GM21576 (cell line): ENCODE measurements at regions not wholly inside any gene's neighbourhood (a gene's known extent, or its start where the extent isn't known, plus 50 kb on each side); places are given as distances from the start of the nearest gene placed in this dataset.

Experiments
- ATAC-seq: cut with Tn5 transposase; IDR thresholded peaks from one replicate; pipeline ENCODE4 v1.9.1; 2021; ENCODE audit warnings: mild to moderate bottlenecking, moderate library complexity; ENCODE audit not compliant: unreplicated experiment

GRCh38 chr4:75126058-75126457 is 193.1 kb downstream of the PARM1 start:
- ATAC-seq, result no peak

DNA sequence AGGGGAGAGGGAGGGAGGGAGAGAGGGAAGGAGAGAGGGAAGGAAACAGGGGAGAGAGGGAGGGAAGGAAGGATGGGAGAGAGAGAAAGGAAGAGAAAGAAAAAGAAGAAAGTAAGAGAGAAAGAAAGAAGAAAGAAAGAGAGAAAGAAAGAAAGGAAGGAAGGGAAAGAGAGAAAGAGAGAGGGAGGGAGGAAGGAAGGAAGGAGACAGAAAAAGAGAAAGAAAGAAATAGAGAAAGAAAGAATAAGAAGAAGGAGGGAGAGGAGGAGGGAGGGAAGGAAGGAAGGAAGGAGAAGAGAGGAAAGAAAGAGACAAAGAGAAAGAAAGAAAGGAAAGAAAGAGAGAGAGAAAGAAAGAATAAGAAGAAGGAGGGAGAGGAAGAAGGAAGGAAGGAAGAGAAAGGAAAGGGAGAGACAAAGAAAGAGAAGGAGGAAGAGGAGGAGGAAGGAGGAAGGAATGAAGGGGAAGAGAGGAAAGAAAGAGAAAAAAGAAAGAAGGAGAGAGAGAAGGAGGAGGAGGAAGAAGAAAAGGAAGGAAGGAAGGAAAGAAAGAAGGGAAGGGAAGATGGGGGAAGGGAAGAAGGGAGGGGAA is 189.6 kb downstream of the PARM1 start:
- ATAC-seq, result no peak

DNA sequence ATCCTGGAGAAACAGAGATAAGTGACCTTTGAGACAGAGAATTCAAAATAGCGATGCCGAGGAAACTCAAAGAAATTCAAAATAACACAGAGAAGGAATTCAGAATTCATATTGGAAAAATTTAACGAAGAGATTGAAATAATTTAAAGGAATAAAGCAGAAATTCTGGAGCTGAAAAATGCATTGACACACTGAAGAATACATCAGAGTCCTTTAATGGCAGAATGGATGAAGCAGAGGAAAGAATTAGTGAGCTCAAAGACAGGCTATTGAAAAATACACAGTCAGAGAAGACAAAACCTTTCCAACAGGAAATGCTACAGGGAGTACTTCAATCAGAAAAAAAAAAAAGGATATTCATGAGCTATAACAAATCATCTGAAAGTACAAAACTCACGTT is 185.8 kb downstream of the PARM1 start:
- no peak for ATAC-seq

- ATAC-seq, result no peak
Observed at GRCh38 chr4:75110061-75110460, 177.1 kb downstream of the PARM1 start.

GRCh38 chr4:75107755-75108612 is 175.1 kb downstream of the PARM1 start:
- ATAC-seq, result no peak

DNA sequence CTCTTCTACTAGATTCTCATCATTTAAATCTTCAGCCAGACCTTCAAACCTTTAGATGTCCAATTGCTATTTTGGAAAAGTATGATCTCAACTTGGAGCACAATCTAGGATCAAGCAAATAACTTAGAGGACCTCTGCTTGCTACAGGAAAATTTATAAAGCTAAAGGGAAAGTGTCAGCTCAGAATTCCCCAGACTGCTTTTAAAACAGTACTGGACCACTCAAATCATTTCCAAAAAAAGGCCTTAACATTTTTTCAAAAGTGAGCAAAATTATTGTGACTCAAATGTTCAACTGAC is 169.8 kb downstream of the PARM1 start:
- no peak for ATAC-seq

DNA sequence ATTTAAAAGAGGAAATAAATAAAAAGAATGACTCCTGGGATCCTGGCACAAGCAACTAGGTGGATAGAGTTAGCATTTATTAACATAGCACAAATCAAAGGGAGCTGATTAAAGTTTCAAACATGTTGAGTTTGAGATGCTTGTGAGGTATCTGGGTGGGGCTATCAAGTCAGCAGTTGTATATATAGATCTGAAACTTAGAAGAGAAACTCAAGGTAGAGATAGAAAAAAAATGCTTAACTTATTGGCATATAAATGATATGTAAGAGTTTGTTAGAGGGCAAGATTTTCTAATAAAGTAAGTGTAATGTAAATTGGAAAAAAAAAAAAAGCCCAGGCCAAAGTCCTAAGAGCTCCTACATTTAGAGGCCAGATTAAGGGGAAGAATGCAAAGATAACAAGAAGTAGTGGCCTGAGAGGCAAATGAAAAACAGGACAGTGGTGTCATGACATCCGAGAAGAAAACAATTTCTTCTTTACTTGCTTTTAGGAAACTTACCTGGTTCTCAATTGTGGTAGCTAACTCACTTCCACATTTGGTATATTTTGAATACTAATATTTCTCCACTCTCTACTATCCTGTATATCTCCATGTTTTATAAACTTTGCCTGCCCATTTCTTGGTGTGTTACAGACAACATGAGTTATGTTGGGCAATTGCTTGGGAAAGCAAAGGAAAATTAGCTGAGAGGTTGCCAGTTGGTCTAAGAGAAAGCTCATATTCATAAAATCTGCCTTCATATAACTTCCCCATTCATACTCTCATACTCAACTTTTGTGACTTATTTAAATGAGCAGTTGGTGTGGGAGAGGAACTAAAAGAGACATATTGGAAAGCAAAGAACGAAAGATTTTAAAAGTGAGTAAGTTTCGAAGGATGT is 169.2 kb downstream of the PARM1 start:
- peak; percentile 63 for ATAC-seq
